GM19023 (cell line): ENCODE measurements at regions not wholly inside any gene's neighbourhood (a gene's known extent, or its start where the extent isn't known, plus 50 kb on each side); places are given as distances from the start of the nearest gene placed in this dataset.
"Not testable (repeated sequence)": the region's sequence is repeated elsewhere in the genome, so short reads cannot be mapped to it uniquely, and the experiment has no call there.

ENCODE experiments used
- ATAC-seq: cut with Tn5 transposase; IDR thresholded peaks from one replicate; pipeline ENCODE4 v1.9.1; 2021; ENCODE audit warnings: mild to moderate bottlenecking, moderate library complexity; ENCODE audit not compliant: unreplicated experiment

- ATAC-seq, result no peak
Measured at GRCh38 chr4:151866592-151866918, 105.7 kb upstream of the GATB start.

GRCh38 chr4:151865744-151866591 lies 105.2 kb upstream of the GATB start:
- no peak for ATAC-seq

- no peak for ATAC-seq
Measured at GRCh38 chr4:151865312-151865711, 104.5 kb upstream of the GATB start.

- ATAC-seq, result no peak
Measured at GRCh38 chr4:151864068-151864467, 103.3 kb upstream of the GATB start.

DNA sequence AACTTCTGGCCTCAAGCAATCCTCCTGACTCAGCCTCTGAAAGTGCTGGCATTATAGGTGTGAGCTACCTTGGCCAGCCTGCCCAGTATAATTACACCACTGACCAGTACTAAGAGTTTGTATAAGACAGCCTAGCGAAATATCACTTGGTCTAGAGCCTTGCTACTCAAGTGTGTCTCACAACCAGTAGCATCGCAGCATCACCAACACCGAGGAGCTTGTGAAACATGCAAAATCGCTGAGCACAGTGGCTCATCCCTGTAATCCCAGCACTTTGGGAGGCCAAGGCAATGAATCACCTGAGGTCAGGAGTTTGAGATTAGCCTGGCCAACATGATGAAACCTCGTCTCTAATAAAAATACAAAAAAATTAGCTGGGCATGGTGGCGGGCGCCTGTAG lies 102.0 kb upstream of the GATB start:
- ATAC-seq, result no peak

GRCh38 chr4:151860561-151861093 lies 99.8 kb upstream of the GATB start:
- ATAC-seq, result no peak

- no peak for ATAC-seq
Measured at GRCh38 chr4:151859641-151860040, 98.8 kb upstream of the GATB start.

DNA sequence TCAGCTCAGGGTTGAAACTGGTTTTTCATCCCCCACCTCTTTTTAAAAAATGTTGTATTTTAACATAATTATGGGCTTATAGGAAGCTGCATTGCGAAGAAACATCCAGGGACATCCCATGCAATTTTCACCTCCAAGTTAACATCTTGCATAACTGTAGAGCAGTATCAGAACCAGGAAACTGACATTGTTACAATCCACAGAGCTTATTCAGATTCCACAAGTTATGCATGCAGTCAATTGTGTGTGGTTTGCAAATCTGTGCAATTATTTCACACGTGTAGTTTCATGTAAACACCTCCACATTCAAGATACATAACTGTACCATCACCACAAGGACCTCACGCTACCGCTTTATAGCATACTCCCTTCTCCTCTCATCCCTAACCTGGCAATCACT lies 97.5 kb upstream of the GATB start:
- no peak for ATAC-seq

DNA sequence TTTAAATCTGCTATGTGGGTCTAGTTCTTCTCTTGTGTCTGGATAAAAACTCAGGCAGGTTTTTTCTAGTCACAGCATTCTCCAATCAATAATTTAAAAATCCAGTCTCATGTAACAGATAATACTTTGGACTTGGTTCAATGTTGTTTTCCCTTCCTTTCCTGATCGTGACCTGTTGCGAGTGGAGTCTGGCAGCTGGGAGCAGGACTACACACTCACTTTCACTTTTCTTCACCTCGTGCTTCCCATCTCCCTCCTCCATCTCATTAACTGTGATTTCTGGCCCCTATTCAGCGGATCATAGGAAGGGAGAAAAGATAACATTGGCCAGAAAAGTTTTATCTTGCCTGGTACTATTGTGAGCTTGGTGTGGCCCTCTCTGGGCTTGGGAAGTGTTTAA lies 96.6 kb upstream of the GATB start:
- ATAC-seq, result no peak

DNA sequence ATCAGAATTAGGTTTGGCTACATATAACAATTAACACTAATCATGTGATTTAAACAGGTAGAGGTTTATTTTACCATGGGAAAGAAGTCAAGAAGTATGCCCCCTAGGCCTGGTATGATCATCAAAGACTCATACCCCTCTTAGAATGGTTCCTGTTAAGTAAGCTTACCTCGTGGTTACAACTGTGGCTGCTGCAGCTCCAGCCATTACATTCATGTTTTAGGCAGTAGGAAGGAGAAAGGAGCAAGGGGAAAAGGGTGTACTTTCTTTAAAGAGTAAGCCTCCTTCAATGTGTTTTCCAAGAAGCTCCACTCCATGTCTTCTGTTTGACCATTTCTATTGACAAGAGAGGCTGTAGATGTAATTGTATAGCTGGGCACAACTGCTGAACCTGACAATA lies 94.9 kb upstream of the GATB start:
- ATAC-seq, result no peak

DNA sequence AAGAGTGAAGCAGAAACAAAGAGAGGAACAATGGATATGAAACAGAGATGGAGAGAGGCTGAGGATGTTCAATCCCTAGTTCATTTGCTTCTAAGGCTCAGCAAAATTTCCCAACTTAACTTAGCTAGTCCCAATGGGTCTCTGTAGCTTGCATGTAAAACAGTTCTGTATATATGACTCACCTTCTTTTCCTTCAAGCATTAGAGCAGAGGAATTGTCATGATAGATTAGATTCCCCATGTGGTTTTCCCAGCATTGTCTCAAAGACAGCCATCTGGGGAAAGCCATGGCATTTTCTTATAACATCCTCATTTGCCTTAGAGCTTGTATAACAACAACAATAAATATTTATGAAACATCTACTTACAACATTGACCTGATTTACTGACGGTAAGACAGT lies 93.9 kb upstream of the GATB start:
- ATAC-seq, result no peak

GRCh38 chr4:151853034-151853433 lies 92.2 kb upstream of the GATB start:
- ATAC-seq, result no peak

- no peak for ATAC-seq
Measured at GRCh38 chr4:151852202-151852601, 91.4 kb upstream of the GATB start.

- ATAC-seq, result no peak
Measured at GRCh38 chr4:151851354-151851753, 90.5 kb upstream of the GATB start.

- ATAC-seq, result no peak
Measured at GRCh38 chr4:151850791-151851213, 90.0 kb upstream of the GATB start.

GRCh38 chr4:151845551-151845950 lies 84.7 kb upstream of the GATB start:
- not testable (repeated sequence) for ATAC-seq

DNA sequence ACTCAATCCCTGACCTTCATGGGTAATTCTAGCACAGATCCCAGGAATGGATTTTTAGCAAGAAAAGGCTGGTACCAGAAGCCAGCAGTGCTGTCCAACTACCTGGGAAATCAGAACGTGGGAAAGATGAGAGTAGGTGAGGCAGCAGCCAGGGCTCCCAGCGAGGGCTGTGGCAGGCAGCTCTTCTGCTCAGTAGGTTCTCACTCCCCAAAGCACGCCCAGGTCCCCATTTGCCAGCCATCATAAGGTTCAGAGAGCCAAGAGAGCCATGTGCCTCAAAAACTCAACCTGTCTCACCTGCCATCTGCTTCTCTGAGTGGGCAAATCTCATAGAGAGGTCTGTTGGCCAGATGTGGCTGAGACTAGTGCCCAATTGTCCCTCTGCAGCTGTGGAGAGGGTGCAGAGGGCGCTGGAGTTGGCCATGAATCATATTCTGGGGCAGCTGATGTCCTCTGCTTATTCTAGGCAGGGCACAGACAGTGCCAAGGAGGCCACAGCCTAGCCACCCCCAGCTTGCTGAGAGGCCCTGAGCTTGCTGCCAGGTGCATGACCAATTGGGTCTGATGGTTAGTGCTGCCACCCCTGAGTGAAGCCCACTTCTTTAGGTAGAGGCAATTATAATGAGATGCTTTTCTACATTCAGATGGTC lies 81.7 kb upstream of the GATB start:
- no peak for ATAC-seq

DNA sequence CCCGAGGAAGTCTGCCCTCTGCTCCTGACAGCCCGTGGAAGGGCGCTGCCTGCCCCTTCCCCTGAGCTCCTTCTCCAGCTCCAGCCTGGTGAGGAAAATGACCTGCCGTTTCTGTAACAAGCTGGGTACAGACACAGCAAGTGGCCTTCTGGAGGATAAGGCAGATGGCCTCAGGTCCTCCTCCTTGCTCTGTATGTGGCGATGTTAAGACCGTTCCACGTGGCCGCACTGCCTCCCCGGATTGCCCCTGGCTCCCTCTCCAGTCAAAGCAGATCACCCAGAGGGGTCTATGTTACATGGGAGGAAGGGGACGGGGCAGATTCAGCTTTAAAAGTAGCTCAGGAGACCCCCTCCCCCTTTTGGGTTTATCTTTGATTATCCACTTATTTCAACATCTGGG lies 80.3 kb upstream of the GATB start:
- ATAC-seq, result no peak

- no peak for ATAC-seq
Measured at GRCh38 chr4:151835467-151835866, 74.7 kb upstream of the GATB start.

- no peak for ATAC-seq
Measured at GRCh38 chr4:151833174-151833573, 72.4 kb upstream of the GATB start.

DNA sequence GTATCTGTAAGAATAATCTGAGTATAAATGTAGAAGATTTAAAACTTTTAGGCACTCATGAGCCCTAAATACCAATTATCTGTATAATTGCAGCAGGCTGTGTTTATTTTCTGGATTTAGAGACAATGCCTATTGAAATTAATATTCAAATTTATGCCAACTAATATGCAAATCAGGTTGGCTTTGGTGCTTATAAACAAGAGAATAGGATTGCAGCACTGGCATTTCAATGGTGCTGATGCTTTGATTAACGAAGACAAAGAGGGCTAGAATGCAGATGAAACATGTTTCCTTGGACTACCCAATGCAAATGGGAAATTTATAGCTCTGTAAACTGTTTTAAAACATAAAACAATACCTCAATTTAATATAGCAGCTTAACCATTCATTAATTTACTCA lies 70.7 kb upstream of the GATB start:
- ATAC-seq, result no peak

DNA sequence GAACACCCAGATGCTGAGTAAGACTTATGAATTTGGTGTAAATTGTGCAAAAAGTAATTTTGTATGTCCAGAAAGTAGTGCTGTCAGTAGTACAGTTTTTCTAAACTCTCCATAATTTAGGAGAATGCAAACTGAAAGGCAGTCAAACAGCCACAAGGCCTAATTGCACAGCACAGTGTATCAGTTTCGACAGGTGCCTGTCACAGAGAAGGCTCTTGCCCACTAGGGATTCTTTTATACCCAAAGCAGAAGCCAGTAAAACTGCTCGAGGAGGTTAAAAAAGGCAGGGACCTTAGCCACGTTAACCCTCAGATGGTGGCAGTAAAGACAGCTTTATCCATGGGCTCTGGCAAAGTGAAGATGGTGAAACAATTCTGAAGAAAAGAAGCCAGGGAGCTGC lies 69.4 kb upstream of the GATB start:
- ATAC-seq, result no peak
